WTC11 (cell line): ENCODE measurements at regions not wholly inside any gene's neighbourhood (a gene's known extent, or its start where the extent isn't known, plus 50 kb on each side); places are given as distances from the start of the nearest gene placed in this dataset.

Experiments used
- AFF4 ChIP-seq: sonication (generic); formaldehyde crosslinking; IDR thresholded peaks from 2 replicates; pipeline ENCODE4 v1.8.1; 2023; ENCODE audit warnings: mild to moderate bottlenecking, missing genetic modification reagents, borderline replicate concordance
- ARID4B ChIP-seq: sonication (generic); formaldehyde crosslinking; IDR thresholded peaks from 2 replicates; pipeline ENCODE4 v1.8.0; 2023; ENCODE audit warnings: missing genetic modification reagents, mild to moderate bottlenecking, borderline replicate concordance
- CREB1 ChIP-seq: sonication (generic); formaldehyde crosslinking; IDR thresholded peaks from 2 replicates; pipeline ENCODE4 v1.8.0; 2023; ENCODE audit warnings: mild to moderate bottlenecking, missing genetic modification reagents
- CTCF ChIP-seq: fragments of 200-600 bp; IDR thresholded peaks from 2 replicates; pipeline ENCODE4 v1.8.0; 2022; ENCODE audit warnings: antibody characterized with exemption
- E2F1 ChIP-seq: sonication (generic); formaldehyde crosslinking; IDR thresholded peaks from 2 replicates; pipeline ENCODE4 v1.8.0; 2022; ENCODE audit warnings: mild to moderate bottlenecking, missing genetic modification reagents
- ELF4 ChIP-seq: sonication (generic); formaldehyde crosslinking; IDR thresholded peaks from 2 replicates; pipeline ENCODE4 v1.8.1; 2022; ENCODE audit warnings: low read depth, mild to moderate bottlenecking, moderate library complexity, missing genetic modification reagents
- MAX ChIP-seq: sonication (generic); formaldehyde crosslinking; IDR thresholded peaks from 2 replicates; pipeline ENCODE4 v1.8.0; 2022; ENCODE audit warnings: mild to moderate bottlenecking, missing genetic modification reagents
- NFYB ChIP-seq: sonication (generic); formaldehyde crosslinking; conservative IDR thresholded peaks from 2 replicates; pipeline ENCODE4 v1.8.0; 2022; ENCODE audit warnings: low read depth, missing genetic modification reagents
- NR1H2 ChIP-seq: sonication (generic); formaldehyde crosslinking; IDR thresholded peaks from 2 replicates; pipeline ENCODE4 v1.9.0; 2021; ENCODE audit warnings: mild to moderate bottlenecking, moderate library complexity, missing genetic modification reagents
- ZNF232 ChIP-seq: sonication (generic); formaldehyde crosslinking; IDR thresholded peaks from 2 replicates; pipeline ENCODE4 v1.8.0; 2022; ENCODE audit warnings: mild to moderate bottlenecking, missing genetic modification reagents
- ZNF425 ChIP-seq: fragments of 250-450 bp; sonication (Bioruptor Pico); conservative IDR thresholded peaks from 2 replicates; pipeline ENCODE4 v1.9.0; 2021; ENCODE audit warnings: mild to moderate bottlenecking

GRCh38 chr6:122223251-122223650 lies 176.2 kb upstream of the HSF2 start:
- TF ChIP-seq ZNF425 (CRISPR knock-in tag) (no peak), CTCF (no peak), NFYB (CRISPR knock-in tag) (no peak), E2F1 (CRISPR knock-in tag) (no peak), NR1H2 (CRISPR knock-in tag) (no peak), CREB1 (CRISPR knock-in tag) (no peak), ZNF232 (CRISPR knock-in tag) (no peak), MAX (CRISPR knock-in tag) (no peak), ARID4B (CRISPR knock-in tag) (no peak), AFF4 (CRISPR knock-in tag) (no peak), ELF4 (CRISPR knock-in tag) (no peak)
